PC-3 (cell line): ENCODE measurements at regions not wholly inside any gene's neighbourhood (a gene's known extent, or its start where the extent isn't known, plus 50 kb on each side); places are given as distances from the start of the nearest gene placed in this dataset.
A peak's percentile ranks its signal among the peaks of the same experiment; 100 is the strongest.

ENCODE experiments used
- ATAC-seq: fragments of 200-7000 bp; cut with Tn5 transposase; 2 replicates; pipeline ENCODE4 v1.9.1; 2020; ENCODE audit warnings: mild to moderate bottlenecking, moderate library complexity
- BruUV-seq: library from RNA; stranded (reverse); fragments of 400-500 nt; replicated peaks from 2 replicates; lab custom pipeline; 2021; lab: Mats Ljungman, UMichigan
- CTCF ChIA-PET: fragments of 300-600 bp; sonication (Branson Sonifier 250); formaldehyde crosslinking; loops from one replicate; lab custom pipeline; 2022; ENCODE audit warnings: antibody characterized with exemption; lab: Charles Lee
- POLR2A ChIA-PET: fragments of 300-600 bp; sonication (Branson Sonifier 250); formaldehyde crosslinking; loops from one replicate; lab custom pipeline; 2022; ENCODE audit warnings: antibody characterized with exemption; ENCODE audit not compliant: unreplicated experiment; lab: Charles Lee
- DNase-seq: peaks from one replicate; pipeline ENCODE4 v3.0.0-alpha.2; 2015
- H2AFZ ChIP-seq: fragments of 300-600 bp; sonication (generic); 2 replicates; pipeline ENCODE4 v1.6.0; 2016; ENCODE audit warnings: antibody characterized with exemption, low read length
- H3F3A ChIP-seq: fragments of 300-600 bp; sonication (generic); one replicate; pipeline ENCODE4 v1.6.0; 2017; ENCODE audit warnings: antibody characterized with exemption, low read length, control low read depth, mild to moderate bottlenecking; ENCODE audit not compliant: unreplicated experiment
- H3K27ac ChIP-seq: fragments of 300-600 bp; sonication (generic); 2 replicates; pipeline ENCODE4 v1.5.1; 2016; ENCODE audit warnings: mild to moderate bottlenecking, low read length
- H3K27me3 ChIP-seq: fragments of 300-600 bp; sonication (generic); 2 replicates; pipeline ENCODE4 v1.6.1; 2016; ENCODE audit warnings: low read length, mixed read lengths
- H3K36me3 ChIP-seq: fragments of 300-600 bp; sonication (generic); 2 replicates; pipeline ENCODE4 v1.6.1; 2016; ENCODE audit warnings: low read depth, mixed run types, low read length, mixed read lengths
- H3K4me1 ChIP-seq: fragments of 300-600 bp; sonication (generic); 2 replicates; pipeline ENCODE4 v1.5.1; 2016; ENCODE audit warnings: low read length; ENCODE audit not compliant: insufficient read depth
- H3K4me2 ChIP-seq: fragments of 300-600 bp; sonication (generic); 2 replicates; pipeline ENCODE4 v1.6.0; 2016; ENCODE audit warnings: low read length
- H3K4me3 ChIP-seq: fragments of 300-600 bp; sonication (generic); 2 replicates; pipeline ENCODE4 v1.5.1; 2016; ENCODE audit warnings: mild to moderate bottlenecking, low read length, mixed read lengths
- H3K79me2 ChIP-seq: fragments of 300-600 bp; sonication (generic); 2 replicates; pipeline ENCODE4 v1.6.1; 2017; ENCODE audit warnings: low read length, mixed read lengths
- H3K9ac ChIP-seq: fragments of 300-600 bp; sonication (generic); 2 replicates; pipeline ENCODE4 v1.6.0; 2016; ENCODE audit warnings: mild to moderate bottlenecking, low read length
- H3K9me2 ChIP-seq: fragments of 300-600 bp; sonication (generic); replicated peaks from 2 replicates; pipeline ENCODE4 v1.6.1; 2016; ENCODE audit warnings: mixed run types, low read length, mixed read lengths
- H3K9me3 ChIP-seq: fragments of 300-600 bp; sonication (generic); 2 replicates; pipeline ENCODE4 v1.6.1; 2016; ENCODE audit warnings: low read length, mixed read lengths
- H4K20me1 ChIP-seq: fragments of 300-600 bp; sonication (generic); 2 replicates; pipeline ENCODE4 v1.6.1; 2016; ENCODE audit warnings: low read length, mixed read lengths
- CTCF ChIP-seq: fragments of 300-600 bp; sonication (generic); conservative IDR thresholded peaks from 2 replicates; pipeline ENCODE4 v1.5.1; 2017; ENCODE audit warnings: antibody characterized with exemption, low read depth, mild to moderate bottlenecking, low read length
- EZH2 ChIP-seq: fragments of 300-600 bp; sonication (generic); IDR thresholded peaks from one replicate; pipeline ENCODE4 v1.6.1; 2017; ENCODE audit warnings: antibody characterized with exemption, mild to moderate bottlenecking, low read length; ENCODE audit not compliant: unreplicated experiment
- EZH2phosphoT487 ChIP-seq: fragments of 300-600 bp; sonication (generic); IDR thresholded peaks from 2 replicates; pipeline ENCODE4 v1.6.1; 2018; ENCODE audit warnings: mild to moderate bottlenecking, antibody characterized with exemption, low read length, borderline replicate concordance
- intact Hi-C: fragments of 100-400 bp; cut with micrococcal nuclease; formaldehyde crosslinking; loops from 2 replicates; pipeline ENCODE4 v1.9.0; 2023

DNA sequence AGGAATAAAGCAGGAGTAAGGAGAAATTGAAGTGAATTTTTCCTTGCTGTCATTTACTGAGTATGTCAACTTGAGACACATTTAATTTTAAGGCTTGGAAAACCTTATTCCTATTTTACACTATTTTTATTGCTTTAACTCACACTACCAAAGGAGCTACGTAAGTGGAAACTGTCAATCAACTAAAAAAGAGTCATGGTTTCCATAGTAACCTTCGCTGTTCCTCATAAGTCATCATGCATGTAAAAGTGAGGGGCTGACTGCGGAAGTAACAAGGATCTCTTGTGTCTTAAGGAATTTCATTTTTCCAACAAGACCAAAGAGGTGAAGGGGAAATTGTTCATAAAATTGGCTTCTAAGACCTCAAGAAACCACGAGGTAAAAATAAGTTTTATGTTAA, 516.2 kb upstream of the CA10 start:
- Histone ChIP-seq H3F3A (no peaks in the 10 kb centered on the region), H3K4me3 (no peak overlapping the region), H3K4me2 (no peak overlapping the region), H3K27ac (no peak overlapping the region), H3K9me3 (peaks cover 37% of the 10 kb centered on the region), H3K27me3 (no peaks in the 10 kb centered on the region), H2AFZ (no peak overlapping the region), H4K20me1 (no peaks in the 10 kb centered on the region), H3K4me1 (no peaks in the 10 kb centered on the region), H3K79me2 (no peaks in the 10 kb centered on the region), H3K9ac (no peak overlapping the region), H3K9me2 (no peaks in the 10 kb centered on the region), H3K36me3 (no peaks in the 10 kb centered on the region)
- no peak for ATAC-seq
- intact Hi-C loops = no loop called here
- CTCF ChIA-PET = no interaction called here
- no peak for TF ChIP-seq CTCF
- TF ChIP-seq EZH2 = no peak
- TF ChIP-seq EZH2phosphoT487 = no peak
- BruUV-seq = no TSS peak
- POLR2A ChIA-PET = no interaction called here
- DNase-seq = no peak

GRCh38 chr17:52673791-52674190, 515.3 kb upstream of the CA10 start:
- DNase-seq = peak; percentile 11
- H3K27ac ChIP-seq = no peak overlapping the region
- ChIA-PET CTCF (no interaction called here), POLR2A (no interaction called here)
- ATAC-seq = no peak
- no peaks in the 10 kb centered on the region for H3K36me3 ChIP-seq
- no peak overlapping the region for H3K4me2 ChIP-seq
- intact Hi-C loops = no loop called here
- peaks cover 42% of the 10 kb centered on the region for H3K9me3 ChIP-seq
- no TSS peak for BruUV-seq
- no peaks in the 10 kb centered on the region for H3K9me2 ChIP-seq
- H3K9ac ChIP-seq = no peak overlapping the region
- no peaks in the 10 kb centered on the region for H4K20me1 ChIP-seq
- no peak for TF ChIP-seq CTCF
- no peak for TF ChIP-seq EZH2
- TF ChIP-seq EZH2phosphoT487 = no peak
- H3K79me2 ChIP-seq = no peaks in the 10 kb centered on the region
- H2AFZ ChIP-seq = no peak overlapping the region
- H3K4me1 ChIP-seq = no peaks in the 10 kb centered on the region
- H3K27me3 ChIP-seq = no peaks in the 10 kb centered on the region
- H3K4me3 ChIP-seq = no peak overlapping the region
- H3F3A ChIP-seq = no peaks in the 10 kb centered on the region

- H3K36me3 ChIP-seq = no peaks in the 10 kb centered on the region
- no peak overlapping the region for H3K4me2 ChIP-seq
- ChIA-PET CTCF (no interaction called here), POLR2A (no interaction called here)
- H3K79me2 ChIP-seq = no peaks in the 10 kb centered on the region
- H2AFZ ChIP-seq = no peak overlapping the region
- ATAC-seq (no peak), DNase-seq (no peak)
- intact Hi-C loops = no loop called here
- no peaks in the 10 kb centered on the region for H3K27me3 ChIP-seq
- H3K9me2 ChIP-seq = no peaks in the 10 kb centered on the region
- H4K20me1 ChIP-seq = no peaks in the 10 kb centered on the region
- BruUV-seq = no TSS peak
- no peaks in the 10 kb centered on the region for H3F3A ChIP-seq
- no peak overlapping the region for H3K9ac ChIP-seq
- no peaks in the 10 kb centered on the region for H3K4me1 ChIP-seq
- H3K9me3 ChIP-seq = peaks cover 51% of the 10 kb centered on the region
- TF ChIP-seq EZH2 (no peak), EZH2phosphoT487 (no peak), CTCF (no peak)
- H3K4me3 ChIP-seq = no peak overlapping the region
- H3K27ac ChIP-seq = no peak overlapping the region
Measured at GRCh38 chr17:52666264-52666663, 507.8 kb upstream of the CA10 start.
